D341Med (cell line): ENCODE measurements at regions not wholly inside any gene's neighbourhood (a gene's known extent, or its start where the extent isn't known, plus 50 kb on each side); places are given as distances from the start of the nearest gene placed in this dataset.

ENCODE experiments used
- DNase-seq: peaks from one replicate; pipeline ENCODE4 v3.0.0; 2012; ENCODE audit warnings: low spot score

GRCh38 chr4:176843710-176844109 lies 51.0 kb upstream of the VEGFC start:
- DNase-seq, result no peak

- DNase-seq, result no peak
Measured at GRCh38 chr4:176844448-176844847, 51.7 kb upstream of the VEGFC start.

DNA sequence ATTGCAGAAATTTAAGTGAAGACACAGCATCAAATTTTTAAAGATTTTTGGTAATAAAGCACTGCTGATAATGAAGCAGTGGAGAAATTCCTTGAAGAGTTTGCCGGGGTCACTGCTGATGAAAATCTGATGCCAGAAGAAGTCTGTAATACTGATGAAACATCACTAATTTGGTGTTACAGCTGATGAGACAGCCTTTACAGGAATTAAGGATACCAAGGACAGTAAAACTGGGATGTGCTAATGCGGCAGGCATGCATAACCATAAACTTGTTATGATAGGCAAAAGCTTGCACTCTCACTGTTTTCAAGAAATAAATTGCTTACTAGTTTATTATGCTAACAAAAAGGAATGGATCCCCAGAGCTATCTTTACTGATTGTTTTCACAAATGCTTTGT lies 52.9 kb upstream of the VEGFC start:
- DNase-seq, result no peak

DNA sequence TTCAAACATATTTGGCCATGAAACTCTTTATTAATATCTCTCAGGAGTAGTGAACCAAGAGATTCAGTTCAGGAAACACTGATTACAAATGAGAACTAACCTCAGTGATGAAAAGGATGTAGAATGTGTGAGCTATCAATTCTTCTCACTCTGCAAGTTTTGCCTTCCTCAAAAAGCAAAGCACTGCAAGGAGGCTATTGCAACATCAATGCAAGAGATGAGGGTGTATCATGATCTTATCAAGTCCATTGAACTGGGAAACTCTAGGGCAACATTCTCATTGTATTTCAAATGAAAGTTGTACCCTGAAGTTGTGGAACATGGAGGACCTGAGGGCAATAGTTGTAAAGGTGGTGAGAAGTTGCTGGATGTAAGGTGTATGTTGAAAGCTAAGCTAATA lies 56.4 kb upstream of the VEGFC start:
- DNase-seq, result no peak

- DNase-seq, result no peak
Measured at GRCh38 chr4:176850436-176850835, 57.7 kb upstream of the VEGFC start.

- no peak for DNase-seq
Measured at GRCh38 chr4:176856421-176856820, 63.7 kb upstream of the VEGFC start.

GRCh38 chr4:176858839-176859238 lies 66.1 kb upstream of the VEGFC start:
- no peak for DNase-seq

GRCh38 chr4:176864238-176864637 lies 71.5 kb upstream of the VEGFC start:
- DNase-seq, result no peak

- no peak for DNase-seq
Measured at GRCh38 chr4:176868676-176869075, 76.0 kb upstream of the VEGFC start.

DNA sequence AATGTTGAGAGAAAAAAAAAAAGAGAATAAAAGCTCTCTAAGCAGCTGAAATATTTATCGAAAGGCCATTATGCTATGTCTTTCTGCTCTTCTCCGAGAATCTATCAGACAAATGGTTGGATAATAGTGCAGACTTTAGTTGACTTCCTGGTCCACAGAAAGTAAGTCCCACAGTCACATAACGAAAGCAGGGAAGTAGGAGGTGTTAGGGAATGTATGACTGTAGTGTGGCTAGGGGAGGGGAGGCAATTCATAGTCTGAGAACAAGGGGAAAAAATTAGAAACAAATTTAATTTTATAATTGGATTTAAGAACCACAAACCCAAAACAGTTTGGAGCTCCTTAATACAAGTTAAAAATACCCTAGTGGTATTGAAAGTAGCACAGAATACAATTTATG lies 79.7 kb upstream of the VEGFC start:
- DNase-seq, result no peak

- DNase-seq, result no peak
Measured at GRCh38 chr4:176874721-176875445, 82.2 kb upstream of the VEGFC start.

- DNase-seq, result no peak
Measured at GRCh38 chr4:176875446-176875930, 82.8 kb upstream of the VEGFC start.

GRCh38 chr4:176879380-176880116 lies 86.8 kb upstream of the VEGFC start:
- no peak for DNase-seq

DNA sequence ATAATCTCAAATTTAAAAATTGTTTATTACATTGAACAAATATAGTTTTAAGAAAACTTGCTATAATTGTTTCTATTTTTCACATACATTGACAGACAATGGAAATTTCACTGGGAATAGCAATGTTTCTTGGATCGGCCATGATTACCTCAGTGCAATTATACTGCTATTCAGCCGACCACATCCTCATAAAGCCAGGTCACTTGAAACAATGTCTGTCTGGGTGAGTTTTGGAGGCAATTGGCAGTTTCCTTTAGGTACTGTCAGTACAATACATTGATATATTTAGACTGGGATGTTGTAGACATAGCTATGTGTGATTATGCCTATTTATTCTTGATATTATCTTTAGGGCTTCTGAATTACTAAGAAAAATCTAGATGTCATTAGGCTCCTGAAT lies 89.5 kb upstream of the VEGFC start:
- DNase-seq, result no peak

DNA sequence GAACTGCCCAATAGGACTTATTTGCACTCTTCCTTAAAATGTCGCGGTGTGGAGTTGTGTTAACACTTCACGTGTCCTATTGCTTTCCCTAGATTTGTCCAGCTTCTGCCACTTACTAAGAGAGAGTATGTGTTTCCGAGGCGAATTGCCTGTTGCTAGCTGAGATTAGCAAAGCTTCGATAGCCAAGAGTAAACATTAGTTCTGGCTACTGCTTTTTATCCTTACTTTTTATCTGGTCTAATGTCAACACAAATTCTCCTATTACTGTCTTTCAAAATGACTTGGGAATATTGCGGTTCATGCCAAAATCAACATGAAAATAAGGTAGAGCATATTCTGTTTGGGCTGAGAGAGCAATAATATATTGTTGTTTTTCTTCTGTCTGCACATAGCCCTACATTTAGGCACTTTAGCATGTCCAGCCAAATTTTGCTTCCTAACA lies 90.4 kb upstream of the VEGFC start:
- no peak for DNase-seq

DNA sequence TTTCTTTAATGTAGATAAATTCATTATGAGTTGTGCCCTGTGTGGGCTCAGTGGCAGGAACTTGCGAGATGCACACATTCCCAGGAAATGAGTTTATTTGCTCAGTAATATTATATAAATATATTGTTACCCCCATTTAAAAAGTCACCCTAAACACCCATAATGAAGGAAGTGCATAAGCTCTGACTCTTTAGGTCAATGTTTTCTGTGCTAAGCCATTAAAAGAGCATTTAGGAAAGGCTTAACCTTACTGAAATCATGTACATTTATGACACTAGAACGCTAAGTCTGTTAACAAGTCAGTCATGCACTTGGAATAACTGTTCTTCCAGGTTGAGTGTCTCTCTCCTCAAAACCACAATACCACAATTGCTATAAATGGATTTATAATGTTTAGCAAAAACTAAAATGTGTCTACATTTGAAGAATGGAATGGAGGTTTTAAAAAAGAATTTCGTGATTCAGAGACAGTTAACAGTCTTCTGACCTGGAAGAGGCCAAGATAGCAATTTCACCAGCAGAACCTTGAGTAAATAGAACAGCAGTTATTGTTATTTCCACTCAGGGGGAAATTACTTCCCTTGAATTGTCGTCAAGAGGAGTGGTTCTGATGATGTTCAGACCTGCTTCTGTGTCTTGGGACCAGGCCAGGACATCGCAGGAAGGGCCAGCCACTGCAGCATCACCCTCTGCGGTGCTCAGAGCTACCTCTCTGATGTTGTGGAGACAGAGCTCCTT lies 91.1 kb upstream of the VEGFC start:
- no peak for DNase-seq

- no peak for DNase-seq
Measured at GRCh38 chr4:176885224-176885623, 92.5 kb upstream of the VEGFC start.

- DNase-seq, result no peak
Measured at GRCh38 chr4:176886135-176886534, 93.4 kb upstream of the VEGFC start.

DNA sequence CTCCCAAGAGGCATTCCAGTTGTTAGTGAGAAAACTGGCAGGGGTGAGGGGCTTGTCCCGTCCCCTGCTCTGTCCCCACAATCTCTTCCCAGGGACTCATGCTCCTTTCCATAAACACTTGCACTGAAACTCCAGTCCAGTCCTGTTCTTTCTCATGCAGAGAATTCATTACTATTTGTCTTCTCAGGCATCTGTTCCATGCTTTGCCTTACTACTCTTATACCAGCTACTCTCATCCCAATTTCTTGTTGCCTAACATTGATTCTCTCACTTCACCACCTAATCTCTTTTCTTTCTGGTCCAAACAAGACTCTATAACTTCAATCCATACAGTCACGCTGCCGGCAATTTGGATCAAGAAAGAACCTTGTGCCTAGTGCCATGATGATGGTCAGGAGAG lies 97.1 kb upstream of the VEGFC start:
- no peak for DNase-seq

GRCh38 chr4:176894498-176894897 lies 101.8 kb upstream of the VEGFC start:
- no peak for DNase-seq

GRCh38 chr4:176896211-176896610 lies 103.5 kb upstream of the VEGFC start:
- DNase-seq, result no peak

- no peak for DNase-seq
Measured at GRCh38 chr4:176897226-176897625, 104.5 kb upstream of the VEGFC start.

GRCh38 chr4:176898791-176899190 lies 106.1 kb upstream of the VEGFC start:
- DNase-seq, result no peak
